WERI-Rb-1 (cell line): ENCODE measurements at regions not wholly inside any gene's neighbourhood (a gene's known extent, or its start where the extent isn't known, plus 50 kb on each side); places are given as distances from the start of the nearest gene placed in this dataset.

Source experiments
- DNase-seq: peaks from one replicate; pipeline ENCODE4 v3.0.0-alpha.2; 2020
- H3K27ac ChIP-seq: fragments of 250-450 bp; sonication (Bioruptor Pico); 2 replicates; pipeline ENCODE4 v1.5.1; 2020; ENCODE audit warnings: mild to moderate bottlenecking, moderate library complexity
- H3K27me3 ChIP-seq: fragments of 250-450 bp; sonication (Bioruptor Pico); 2 replicates; pipeline ENCODE4 v1.5.1; 2021; ENCODE audit warnings: mild to moderate bottlenecking, low read depth, moderate library complexity; ENCODE audit not compliant: insufficient read depth, severe bottlenecking
- H3K36me3 ChIP-seq: fragments of 250-450 bp; sonication (Bioruptor Pico); 2 replicates; pipeline ENCODE4 v1.5.1; 2020; ENCODE audit warnings: mild to moderate bottlenecking, moderate library complexity
- H3K4me3 ChIP-seq: 2 replicates; pipeline ENCODE4 v1.5.1; 2011; ENCODE audit warnings: low read depth, mild to moderate bottlenecking, control low read depth, low read length
- H3K9me3 ChIP-seq: fragments of 250-450 bp; sonication (Bioruptor Pico); 2 replicates; pipeline ENCODE4 v1.5.1; 2021; ENCODE audit warnings: mild to moderate bottlenecking, moderate library complexity; ENCODE audit not compliant: severe bottlenecking
- CTCF ChIP-seq: IDR thresholded peaks from 2 replicates; pipeline ENCODE4 v1.5.1; 2011; ENCODE audit warnings: low read depth, mild to moderate bottlenecking, control low read depth, inconsistent platforms, low read length

- Histone ChIP-seq H3K36me3 (no peaks in the 10 kb centered on the region), H3K27me3 (no peaks in the 10 kb centered on the region), H3K9me3 (no peaks in the 10 kb centered on the region), H3K4me3 (no peak overlapping the region), H3K27ac (no peak overlapping the region)
- no peak for DNase-seq
- TF ChIP-seq CTCF = no peak
Observed at GRCh38 chr6:167400482-167401138, 75.7 kb downstream of the TTLL2 start.

GRCh38 chr6:167401525-167402194, 76.8 kb downstream of the TTLL2 start:
- no peak for DNase-seq
- H3K4me3 ChIP-seq = no peak overlapping the region
- no peak for TF ChIP-seq CTCF
- H3K27me3 ChIP-seq = no peaks in the 10 kb centered on the region
- no peaks in the 10 kb centered on the region for H3K36me3 ChIP-seq
- no peak overlapping the region for H3K27ac ChIP-seq
- H3K9me3 ChIP-seq = no peaks in the 10 kb centered on the region

- no peaks in the 10 kb centered on the region for H3K36me3 ChIP-seq
- no peak for TF ChIP-seq CTCF
- no peak overlapping the region for H3K27ac ChIP-seq
- no peaks in the 10 kb centered on the region for H3K27me3 ChIP-seq
- no peak for DNase-seq
- no peaks in the 10 kb centered on the region for H3K9me3 ChIP-seq
- H3K4me3 ChIP-seq = no peak overlapping the region
Observed at GRCh38 chr6:167402195-167402686, 77.4 kb downstream of the TTLL2 start.

GRCh38 chr6:167403427-167403826, 78.5 kb downstream of the TTLL2 start:
- no peak for DNase-seq
- Histone ChIP-seq H3K27me3 (no peaks in the 10 kb centered on the region), H3K27ac (no peak overlapping the region), H3K9me3 (no peaks in the 10 kb centered on the region), H3K36me3 (no peaks in the 10 kb centered on the region), H3K4me3 (no peak overlapping the region)
- TF ChIP-seq CTCF = no peak

GRCh38 chr6:167404385-167405049, 79.6 kb downstream of the TTLL2 start:
- no peak for DNase-seq
- Histone ChIP-seq H3K36me3 (no peaks in the 10 kb centered on the region), H3K9me3 (no peaks in the 10 kb centered on the region), H3K4me3 (no peak overlapping the region), H3K27me3 (no peaks in the 10 kb centered on the region), H3K27ac (no peak overlapping the region)
- TF ChIP-seq CTCF = no peak
